Smooth muscle cell (in vitro differentiated cells): ENCODE measurements at regions not wholly inside any gene's neighbourhood (a gene's known extent, or its start where the extent isn't known, plus 50 kb on each side); places are given as distances from the start of the nearest gene placed in this dataset.

Source experiments
- DNase-seq: peaks from one replicate; lab custom pipeline; 2025; ENCODE audit not compliant: unreplicated experiment; lab: John Stamatoyannopoulos, UW
- H2AFZ ChIP-seq: fragments of 200-600 bp; sonication (generic); 2 replicates; pipeline ENCODE4 v1.6.0; 2016; ENCODE audit warnings: antibody characterized with exemption, low read depth, mild to moderate bottlenecking
- H3F3A ChIP-seq: fragments of 200-600 bp; sonication (generic); 2 replicates; pipeline ENCODE4 v1.6.0; 2017; ENCODE audit warnings: antibody characterized with exemption, low read depth
- H3K27ac ChIP-seq: fragments of 200-600 bp; sonication (generic); 2 replicates; pipeline ENCODE4 v1.5.1; 2016; ENCODE audit warnings: low read depth, mild to moderate bottlenecking
- H3K27me3 ChIP-seq: fragments of 200-600 bp; sonication (generic); 2 replicates; pipeline ENCODE4 v1.6.1; 2016; ENCODE audit warnings: low read depth, mild to moderate bottlenecking
- H3K36me3 ChIP-seq: fragments of 200-600 bp; sonication (generic); 2 replicates; pipeline ENCODE4 v1.5.1; 2016; ENCODE audit warnings: low read depth
- H3K4me1 ChIP-seq: fragments of 200-600 bp; sonication (generic); 2 replicates; pipeline ENCODE4 v1.5.1; 2016; ENCODE audit warnings: low read depth
- H3K4me2 ChIP-seq: fragments of 200-600 bp; sonication (generic); 2 replicates; pipeline ENCODE4 v1.6.0; 2016; ENCODE audit warnings: mild to moderate bottlenecking
- H3K4me3 ChIP-seq: fragments of 200-600 bp; sonication (generic); 2 replicates; pipeline ENCODE4 v1.5.1; 2016; ENCODE audit warnings: mild to moderate bottlenecking
- H3K79me2 ChIP-seq: fragments of 200-600 bp; sonication (generic); 2 replicates; pipeline ENCODE4 v1.6.0; 2016; ENCODE audit warnings: low read depth, mild to moderate bottlenecking
- H3K9ac ChIP-seq: fragments of 200-600 bp; sonication (generic); 2 replicates; pipeline ENCODE4 v1.6.0; 2016; ENCODE audit warnings: low read depth
- H3K9me3 ChIP-seq: fragments of 200-600 bp; sonication (generic); replicated peaks from 2 replicates; pipeline ENCODE4 v1.5.1; 2016; ENCODE audit warnings: low read depth
- H4K20me1 ChIP-seq: fragments of 200-600 bp; sonication (generic); 2 replicates; pipeline ENCODE4 v1.6.0; 2016; ENCODE audit warnings: low read depth
- CTCF ChIP-seq: fragments of 200-600 bp; sonication (generic); IDR thresholded peaks from 2 replicates; pipeline ENCODE4 v1.5.1; 2017; ENCODE audit warnings: borderline replicate concordance, mild to moderate bottlenecking, antibody characterized with exemption; ENCODE audit not compliant: insufficient read depth, poor library complexity, severe bottlenecking
- WGBS: methylation state at CpG from one replicate; pipeline ENCODE4 v1.1.7; 2016; ENCODE audit warnings: low lambda C conversion rate; 5-methylcytosine and 5-hydroxymethylcytosine counted together

- no peak for TF ChIP-seq CTCF
These were observed 137.2 kb upstream of the LSM8 start for GRCh38 chr7:118046801-118047200.

GRCh38 chr7:118052336-118052735 is 131.6 kb upstream of the LSM8 start:
- H3K36me3 ChIP-seq: no peaks in the 10 kb centered on the region

More at GRCh38 chr7:118046801-118047200, 137.2 kb upstream of the LSM8 start:
- Histone ChIP-seq H3K4me3 (no peak overlapping the region), H3K79me2 (no peaks in the 10 kb centered on the region), H3F3A (peaks cover 12% of the 10 kb centered on the region), H3K4me1 (peaks cover 8% of the 10 kb centered on the region), H4K20me1 (no peaks in the 10 kb centered on the region), H3K9ac (no peak overlapping the region), H3K4me2 (no peak overlapping the region), H3K27ac (no peak overlapping the region), H2AFZ (peak overlapping the region; percentile 36), H3K27me3 (no peaks in the 10 kb centered on the region), H3K36me3 (no peaks in the 10 kb centered on the region), H3K9me3 (no peaks in the 10 kb centered on the region)
- 91% methylated on average over 2 of the region's 2 CpGs for WGBS
- DNase-seq: no peak

GRCh38 chr7:118053353-118053752 is 130.6 kb upstream of the LSM8 start:
- H3K36me3 ChIP-seq: no peaks in the 10 kb centered on the region
- peak overlapping the region; percentile 33 for H3K4me2 ChIP-seq
- H3K27ac ChIP-seq: peak overlapping the region; percentile 63
- 56% methylated on average over 4 of the region's 4 CpGs for WGBS
- TF ChIP-seq CTCF: no peak
- H3F3A ChIP-seq: peaks cover 8% of the 10 kb centered on the region
- no peaks in the 10 kb centered on the region for H3K27me3 ChIP-seq
- H4K20me1 ChIP-seq: no peaks in the 10 kb centered on the region
- no peak overlapping the region for H3K9ac ChIP-seq
- no peaks in the 10 kb centered on the region for H3K9me3 ChIP-seq
- no peaks in the 10 kb centered on the region for H3K79me2 ChIP-seq
- H3K4me1 ChIP-seq: peaks cover 31% of the 10 kb centered on the region
- H2AFZ ChIP-seq: no peak overlapping the region
- no peak for DNase-seq
- no peak overlapping the region for H3K4me3 ChIP-seq

More at GRCh38 chr7:118052336-118052735, 131.6 kb upstream of the LSM8 start:
- 17% methylated on average over 6 of the region's 6 CpGs for WGBS
- Histone ChIP-seq H3K9ac (no peak overlapping the region), H3K4me3 (no peak overlapping the region), H3K79me2 (no peaks in the 10 kb centered on the region), H3K4me1 (peaks cover 23% of the 10 kb centered on the region), H4K20me1 (no peaks in the 10 kb centered on the region), H3K27me3 (no peaks in the 10 kb centered on the region), H3K4me2 (peak overlapping the region; percentile 33), H3K27ac (peak overlapping the region; percentile 63), H3F3A (peaks cover 8% of the 10 kb centered on the region), H3K9me3 (no peaks in the 10 kb centered on the region), H2AFZ (no peak overlapping the region)
- TF ChIP-seq CTCF: no peak
- no peak for DNase-seq

- no peak for TF ChIP-seq CTCF
- no peaks in the 10 kb centered on the region for H3K27me3 ChIP-seq
- WGBS: 48% methylated on average over 2 of the region's 2 CpGs
- peak overlapping the region; percentile 99 for H3K27ac ChIP-seq
- H3K36me3 ChIP-seq: no peaks in the 10 kb centered on the region
- no peak overlapping the region for H3K9ac ChIP-seq
- H3K4me1 ChIP-seq: peaks cover 31% of the 10 kb centered on the region
- no peak overlapping the region for H3K4me3 ChIP-seq
- H4K20me1 ChIP-seq: no peaks in the 10 kb centered on the region
- peaks cover 8% of the 10 kb centered on the region for H3F3A ChIP-seq
- H2AFZ ChIP-seq: no peak overlapping the region
- peak overlapping the region; percentile 43 for H3K4me2 ChIP-seq
- no peaks in the 10 kb centered on the region for H3K9me3 ChIP-seq
- no peak for DNase-seq
- no peaks in the 10 kb centered on the region for H3K79me2 ChIP-seq
These were observed 129.4 kb upstream of the LSM8 start for GRCh38 chr7:118054529-118054928.
